Neutrophil (primary cell): ENCODE measurements at regions not wholly inside any gene's neighbourhood (a gene's known extent, or its start where the extent isn't known, plus 50 kb on each side); places are given as distances from the start of the nearest gene placed in this dataset.

Experiments used
- H3K27ac ChIP-seq: fragments of 200-600 bp; sonication (generic); 2 replicates; pipeline ENCODE4 v1.5.1; 2016; ENCODE audit warnings: mild to moderate bottlenecking, moderate library complexity
- H3K27me3 ChIP-seq: fragments of 200-600 bp; sonication (generic); 2 replicates; pipeline ENCODE4 v1.6.0; 2016; ENCODE audit warnings: mild to moderate bottlenecking
- H3K36me3 ChIP-seq: fragments of 200-600 bp; sonication (generic); 2 replicates; pipeline ENCODE4 v1.5.1; 2017
- H3K4me1 ChIP-seq, 2 experiments: fragments of 200-600 bp in 1 of 2; sonication (generic) in 1 of 2; 1 replicate in 1 of 2; 2 replicates in 1 of 2; pipeline versions ENCODE4 v1.5.1 to v1.6.1; 2013 to 2016; ENCODE audit warnings: low read depth in 1 of 2, low read length in 1 of 2, mild to moderate bottlenecking in 1 of 2, moderate library complexity in 1 of 2; ENCODE audit not compliant: control insufficient read depth in 1 of 2, insufficient read depth in 1 of 2
- H3K4me3 ChIP-seq, 2 experiments: fragments of 200-600 bp in 1 of 2; sonication (generic) in 1 of 2; 1 replicate in 1 of 2; 2 replicates in 1 of 2; pipeline ENCODE4 v1.5.1; 2013 to 2016; ENCODE audit warnings: low read depth in 1 of 2, low read length in 1 of 2, mild to moderate bottlenecking in 1 of 2, moderate library complexity in 1 of 2
- H3K9me3 ChIP-seq: fragments of 200-600 bp; sonication (generic); 2 replicates; pipeline ENCODE4 v1.5.1; 2016
- CTCF ChIP-seq: fragments of 200-600 bp; sonication (generic); IDR thresholded peaks from 2 replicates; pipeline ENCODE4 v1.5.1; 2016; ENCODE audit warnings: antibody characterized with exemption

GRCh38 chr10:10657139-10657760, 360.4 kb upstream of the CELF2 start:
- Histone ChIP-seq H3K36me3 (no peaks in the 10 kb centered on the region), H3K27ac (no peak overlapping the region), H3K4me3 (no peak overlapping the region), H3K9me3 (no peaks in the 10 kb centered on the region), H3K27me3 (no peaks in the 10 kb centered on the region), H3K4me1 (peaks cover 8% of the 10 kb centered on the region in 2 experiments)
- no peak for TF ChIP-seq CTCF

DNA sequence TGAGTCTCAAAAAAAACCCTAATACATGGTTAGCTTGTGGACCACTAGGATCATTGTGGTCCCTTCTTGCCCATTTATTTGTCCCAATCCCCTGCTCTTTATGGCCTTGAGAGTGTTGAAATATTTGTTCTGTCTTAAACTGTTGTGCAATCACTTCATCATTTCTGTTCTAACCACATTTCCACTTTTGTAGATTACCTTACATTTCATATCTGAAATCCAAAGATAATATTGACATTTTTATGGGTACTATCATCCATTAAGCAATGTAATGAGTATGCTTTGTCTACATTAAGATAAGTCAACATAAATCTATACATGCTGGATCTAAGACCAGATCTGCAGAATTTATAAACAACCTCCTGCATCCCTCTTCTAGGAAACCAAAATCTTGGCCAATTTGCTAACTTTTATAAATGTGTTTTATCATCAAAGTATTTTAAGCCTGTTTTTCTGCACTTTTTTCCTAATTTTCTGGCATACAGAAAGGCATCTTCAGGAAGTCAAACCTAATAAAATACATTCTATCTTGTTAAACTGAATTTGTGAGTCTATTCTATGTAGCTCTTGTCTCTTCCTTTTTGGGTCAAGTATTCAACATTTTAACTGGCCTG, 359.4 kb upstream of the CELF2 start:
- no peaks in the 10 kb centered on the region for H3K36me3 ChIP-seq
- H3K27ac ChIP-seq = no peak overlapping the region
- peaks cover 7% of the 10 kb centered on the region for H3K27me3 ChIP-seq

DNA sequence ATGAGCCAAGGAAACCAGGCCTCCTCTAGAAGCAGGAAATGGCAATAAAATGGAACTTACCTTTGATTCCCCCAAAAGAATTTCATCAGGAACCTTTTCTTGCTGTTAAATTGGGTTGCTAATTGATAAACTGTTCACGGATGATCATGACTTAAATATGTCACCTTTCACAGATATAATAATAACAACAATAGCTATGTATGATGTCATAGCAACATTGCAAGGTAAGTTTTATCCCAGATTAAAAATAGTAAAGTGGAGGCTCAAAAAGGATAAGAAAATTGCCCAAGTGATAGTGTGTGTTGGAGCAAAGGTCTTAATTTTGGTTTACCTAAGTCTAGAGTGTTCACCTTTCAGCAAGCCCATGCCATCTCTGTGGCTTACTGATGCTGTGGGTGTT, 357.6 kb upstream of the CELF2 start:
- Histone ChIP-seq H3K9me3 (no peaks in the 10 kb centered on the region), H3K4me1 (peaks cover 19 to 32% of the 10 kb centered on the region in 2 experiments), H3K36me3 (no peaks in the 10 kb centered on the region), H3K27ac (no peak overlapping the region), H3K4me3 (no peak overlapping the region), H3K27me3 (peaks cover 12% of the 10 kb centered on the region)
- TF ChIP-seq CTCF = no peak

More for the DNA sequence above, 359.4 kb upstream of the CELF2 start:
- peaks cover 16 to 17% of the 10 kb centered on the region in 2 experiments for H3K4me1 ChIP-seq
- no peak for TF ChIP-seq CTCF
- H3K9me3 ChIP-seq = no peaks in the 10 kb centered on the region
- no peak overlapping the region for H3K4me3 ChIP-seq

- TF ChIP-seq CTCF = no peak
- Histone ChIP-seq H3K27me3 (peaks cover 12% of the 10 kb centered on the region), H3K4me3 (no peak overlapping the region), H3K9me3 (no peaks in the 10 kb centered on the region), H3K36me3 (no peaks in the 10 kb centered on the region), H3K27ac (no peak overlapping the region), H3K4me1 (peaks cover 19 to 32% of the 10 kb centered on the region in 2 experiments)
These were observed 356.5 kb upstream of the CELF2 start for GRCh38 chr10:10661176-10661575.

DNA sequence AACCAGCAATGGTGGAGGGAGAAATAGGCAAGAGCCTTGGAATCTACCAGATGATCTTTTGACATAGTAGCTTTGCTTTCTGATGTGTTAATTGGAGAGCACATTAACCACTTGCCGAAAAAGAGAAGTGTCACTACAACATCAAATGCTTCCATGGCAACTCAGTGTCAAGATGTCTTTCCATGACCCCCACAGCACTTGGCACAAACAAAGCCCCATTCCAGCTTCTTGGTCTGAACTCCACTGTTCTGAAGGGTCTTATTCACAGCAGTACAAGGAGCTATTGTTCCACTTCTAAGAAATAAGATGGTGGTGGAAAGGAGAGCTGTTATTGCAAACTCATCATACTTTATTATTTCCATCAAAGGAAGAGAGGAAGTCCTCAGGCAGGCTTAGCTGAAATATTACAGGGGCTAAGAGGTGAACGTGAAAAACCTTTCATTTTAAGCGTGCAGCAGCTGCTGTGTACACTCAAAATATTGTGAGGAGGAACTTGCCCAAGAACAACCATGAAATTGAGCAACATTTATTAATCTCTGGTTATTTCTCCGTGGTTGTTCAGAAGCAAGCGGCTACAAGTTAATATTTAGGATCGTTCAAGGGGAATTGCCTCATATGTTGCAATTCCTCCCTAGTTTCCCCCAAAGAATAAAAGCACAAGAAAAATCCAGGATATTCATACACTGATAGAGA, 354.8 kb upstream of the CELF2 start:
- Histone ChIP-seq H3K27ac (no peak overlapping the region), H3K27me3 (peaks cover 12% of the 10 kb centered on the region), H3K36me3 (no peaks in the 10 kb centered on the region), H3K4me3 (peak overlapping the region in 1 of 2 experiments; percentile 16), H3K9me3 (no peaks in the 10 kb centered on the region), H3K4me1 (peaks cover 18 to 31% of the 10 kb centered on the region in 2 experiments)
- TF ChIP-seq CTCF = no peak
